ENCODE measurements at regions not wholly inside any gene's neighbourhood (a gene's known extent, or its start where the extent isn't known, plus 50 kb on each side); places are given as distances from the start of the nearest gene placed in this dataset.

DNA sequence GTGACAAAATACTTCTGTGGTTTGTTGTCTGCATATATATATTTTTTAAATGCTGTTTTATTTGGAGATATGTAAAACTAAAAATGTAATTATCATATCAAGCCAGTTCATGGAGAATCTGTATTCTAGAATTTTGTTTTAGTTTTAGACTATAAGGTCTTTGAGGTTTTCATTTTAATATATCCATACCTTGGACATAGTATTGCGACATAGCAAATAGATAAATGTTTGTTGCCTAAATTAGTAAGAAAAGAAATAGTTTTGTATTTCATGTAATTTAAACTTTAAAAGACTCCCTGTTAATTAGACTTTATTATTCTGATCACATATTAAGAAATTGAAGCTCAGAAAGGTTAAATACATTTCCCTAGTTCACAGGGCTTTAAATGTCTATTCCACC lies 472.9 kb downstream of the GBA3 start:
- H3K27ac ChIP-seq, result no peak overlapping the region
- no peaks in the 10 kb centered on the region for H3K4me1 ChIP-seq (replicated peaks)
- H3K4me3 ChIP-seq, result no peak overlapping the region
- intact Hi-C loops (cut with DNase I), result no loop called here
- H3K27me3 ChIP-seq (replicated peaks; ENCODE audit: insufficient read depth), result no peaks in the 10 kb centered on the region
- no peaks in the 10 kb centered on the region for H3K36me3 ChIP-seq
- 93% methylated on average over 1 of the region's 1 CpG for WGBS
- no peaks in the 10 kb centered on the region for H3K9me3 ChIP-seq
- no peak for DNase-seq (ENCODE audit: low spot score)
- TF ChIP-seq POLR2AphosphoS5 (IDR thresholded peaks at IDR 0.05) (no peak), POLR2A (IDR thresholded peaks at IDR 0.05) (no peak)
- TF ChIP-seq, protein P1, sequence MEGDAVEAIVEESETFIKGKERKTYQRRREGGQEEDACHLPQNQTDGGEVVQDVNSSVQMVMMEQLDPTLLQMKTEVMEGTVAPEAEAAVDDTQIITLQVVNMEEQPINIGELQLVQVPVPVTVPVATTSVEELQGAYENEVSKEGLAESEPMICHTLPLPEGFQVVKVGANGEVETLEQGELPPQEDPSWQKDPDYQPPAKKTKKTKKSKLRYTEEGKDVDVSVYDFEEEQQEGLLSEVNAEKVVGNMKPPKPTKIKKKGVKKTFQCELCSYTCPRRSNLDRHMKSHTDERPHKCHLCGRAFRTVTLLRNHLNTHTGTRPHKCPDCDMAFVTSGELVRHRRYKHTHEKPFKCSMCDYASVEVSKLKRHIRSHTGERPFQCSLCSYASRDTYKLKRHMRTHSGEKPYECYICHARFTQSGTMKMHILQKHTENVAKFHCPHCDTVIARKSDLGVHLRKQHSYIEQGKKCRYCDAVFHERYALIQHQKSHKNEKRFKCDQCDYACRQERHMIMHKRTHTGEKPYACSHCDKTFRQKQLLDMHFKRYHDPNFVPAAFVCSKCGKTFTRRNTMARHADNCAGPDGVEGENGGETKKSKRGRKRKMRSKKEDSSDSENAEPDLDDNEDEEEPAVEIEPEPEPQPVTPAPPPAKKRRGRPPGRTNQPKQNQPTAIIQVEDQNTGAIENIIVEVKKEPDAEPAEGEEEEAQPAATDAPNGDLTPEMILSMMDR (IDR thresholded peaks at IDR 0.05), result no peak

DNA sequence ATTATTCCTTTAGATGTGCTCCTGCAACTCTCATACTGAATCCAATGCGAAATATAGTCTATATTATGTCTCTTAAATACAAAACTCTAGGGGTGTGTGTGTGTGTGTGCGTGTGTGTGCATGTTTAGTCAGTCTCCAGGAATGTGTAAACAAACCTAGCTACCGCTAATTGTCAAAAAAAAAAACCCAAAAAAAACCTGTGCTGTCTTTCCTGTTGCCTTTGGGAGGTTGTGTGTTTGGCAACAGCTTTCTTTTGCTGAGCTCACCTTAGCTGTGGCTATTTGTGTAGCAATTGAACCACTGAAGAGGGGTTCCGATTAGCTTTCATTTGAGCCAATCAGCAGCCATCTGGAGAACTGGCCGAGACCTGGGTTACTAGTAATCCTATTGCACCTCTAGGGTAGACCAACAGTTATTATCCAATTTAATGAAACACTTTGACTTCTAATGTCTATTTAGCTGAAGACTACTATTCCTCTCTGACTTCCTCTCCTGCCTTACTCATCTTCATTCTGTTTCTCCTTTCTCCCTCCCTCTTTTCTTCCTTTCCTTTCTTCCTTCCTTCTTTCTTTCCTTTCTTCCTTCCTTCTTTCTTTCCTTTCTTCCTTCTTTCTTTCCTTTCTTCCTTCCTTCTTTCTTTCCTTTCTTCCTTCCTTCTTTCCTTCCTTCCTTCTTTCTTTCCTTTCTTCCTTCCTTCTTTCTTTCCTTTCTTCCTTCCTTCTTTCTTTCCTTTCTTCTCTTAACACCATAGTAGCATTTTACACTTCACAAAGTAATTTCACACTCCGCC lies 471.1 kb downstream of the GBA3 start:
- Histone ChIP-seq H3K27me3 (replicated peaks; ENCODE audit: insufficient read depth) (no peaks in the 10 kb centered on the region), H3K36me3 (no peaks in the 10 kb centered on the region), H3K4me1 (replicated peaks) (no peaks in the 10 kb centered on the region), H3K27ac (no peak overlapping the region), H3K9me3 (no peaks in the 10 kb centered on the region), H3K4me3 (no peak overlapping the region)
- 41% methylated on average over 6 of the region's 6 CpGs for WGBS
- TF ChIP-seq, protein P1 (IDR thresholded peaks at IDR 0.05), result no peak
- TF ChIP-seq POLR2A (IDR thresholded peaks at IDR 0.05), result no peak
- TF ChIP-seq POLR2AphosphoS5 (IDR thresholded peaks at IDR 0.05), result no peak
- intact Hi-C loops (cut with DNase I), result no loop called here
- DNase-seq (ENCODE audit: low spot score), result no peak

DNA sequence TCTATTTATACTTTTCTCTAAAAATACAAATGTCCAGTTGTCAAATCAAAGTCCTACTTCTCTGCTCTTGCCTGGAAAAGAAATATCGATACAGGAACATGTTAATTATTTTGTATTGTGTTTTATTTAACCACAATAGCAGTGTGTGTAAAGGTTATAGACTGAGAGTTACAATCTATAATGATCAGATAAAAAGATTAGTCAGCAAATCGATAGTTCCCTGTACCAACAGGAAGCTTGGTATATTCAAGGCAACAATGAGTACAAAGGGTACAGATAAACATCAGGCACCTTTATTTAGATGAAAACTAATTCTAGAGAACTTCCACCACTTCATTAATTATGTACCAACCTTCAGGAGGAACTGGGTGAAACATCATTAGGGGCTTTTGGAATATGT lies 469.5 kb downstream of the GBA3 start:
- WGBS, result 55% methylated on average over 2 of the region's 2 CpGs
- H3K27me3 ChIP-seq (replicated peaks; ENCODE audit: insufficient read depth), result no peaks in the 10 kb centered on the region
- no peaks in the 10 kb centered on the region for H3K4me1 ChIP-seq (replicated peaks)
- no peaks in the 10 kb centered on the region for H3K36me3 ChIP-seq
- no peak overlapping the region for H3K27ac ChIP-seq
- DNase-seq (ENCODE audit: low spot score), result no peak
- H3K4me3 ChIP-seq, result no peak overlapping the region
- H3K9me3 ChIP-seq, result no peaks in the 10 kb centered on the region
- TF ChIP-seq POLR2A (IDR thresholded peaks at IDR 0.05), result no peak
- TF ChIP-seq, protein P1 (IDR thresholded peaks at IDR 0.05), result no peak
- no peak for TF ChIP-seq POLR2AphosphoS5 (IDR thresholded peaks at IDR 0.05)
- intact Hi-C loops (cut with DNase I), result no loop called here

DNA sequence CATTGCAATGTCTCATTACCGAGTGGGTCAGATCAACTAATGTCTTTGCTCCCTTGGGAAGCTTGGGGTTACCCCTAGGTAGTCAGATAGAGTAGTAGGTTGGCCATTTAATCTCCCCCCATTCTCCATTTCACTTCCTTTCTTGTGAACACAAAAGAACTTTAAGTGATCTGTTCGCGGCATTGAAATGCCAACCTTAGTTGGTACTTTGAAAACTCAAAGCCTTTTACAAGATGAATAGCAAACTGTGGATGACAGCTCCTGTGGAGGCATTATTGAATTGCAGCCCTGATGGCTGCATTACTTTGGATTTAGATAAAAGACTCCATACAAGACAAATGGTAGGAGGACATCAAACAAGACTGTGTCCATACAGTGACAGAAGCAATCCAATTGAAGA lies 469.1 kb downstream of the GBA3 start:
- no peak overlapping the region for H3K27ac ChIP-seq
- 84% methylated on average over 3 of the region's 3 CpGs for WGBS
- no peaks in the 10 kb centered on the region for H3K4me1 ChIP-seq (replicated peaks)
- TF ChIP-seq POLR2A (IDR thresholded peaks at IDR 0.05) (no peak), POLR2AphosphoS5 (IDR thresholded peaks at IDR 0.05) (no peak)
- TF ChIP-seq, protein P1 (IDR thresholded peaks at IDR 0.05), result no peak
- H3K4me3 ChIP-seq, result no peak overlapping the region
- H3K9me3 ChIP-seq, result no peaks in the 10 kb centered on the region
- intact Hi-C loops (cut with DNase I), result no loop called here
- no peaks in the 10 kb centered on the region for H3K27me3 ChIP-seq (replicated peaks; ENCODE audit: insufficient read depth)
- H3K36me3 ChIP-seq, result no peaks in the 10 kb centered on the region
- DNase-seq (ENCODE audit: low spot score), result no peak

DNA sequence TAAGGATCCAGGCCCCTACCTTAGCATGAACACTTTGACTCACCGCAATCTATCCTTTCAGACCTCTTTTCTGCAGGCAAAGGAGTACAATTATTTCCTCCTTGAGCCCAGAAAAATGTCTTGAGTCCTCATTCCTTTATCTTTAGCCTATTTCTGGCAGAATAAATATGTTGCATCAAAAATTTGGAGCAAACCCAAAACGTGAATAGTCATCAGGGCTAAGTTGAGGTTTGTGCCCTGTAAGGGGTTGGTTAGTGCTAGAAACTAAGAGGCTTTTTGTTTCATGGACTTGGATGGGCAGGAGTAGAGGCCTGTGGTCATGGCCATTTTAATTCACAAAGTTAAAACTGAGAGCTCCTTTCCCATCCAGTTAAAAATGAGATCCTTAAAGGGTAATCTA lies 460.3 kb downstream of the GBA3 start:
- Histone ChIP-seq H3K36me3 (no peaks in the 10 kb centered on the region), H3K27me3 (replicated peaks; ENCODE audit: insufficient read depth) (no peaks in the 10 kb centered on the region), H3K4me1 (replicated peaks) (no peaks in the 10 kb centered on the region), H3K27ac (no peak overlapping the region), H3K9me3 (no peaks in the 10 kb centered on the region), H3K4me3 (no peak overlapping the region)
- intact Hi-C loops (cut with DNase I), result no loop called here
- WGBS, result 87% methylated on average over 2 of the region's 2 CpGs
- no peak for DNase-seq (ENCODE audit: low spot score)
- TF ChIP-seq POLR2AphosphoS5 (IDR thresholded peaks at IDR 0.05), result no peak
- TF ChIP-seq, protein P1 (IDR thresholded peaks at IDR 0.05), result no peak
- no peak for TF ChIP-seq POLR2A (IDR thresholded peaks at IDR 0.05)

Measured in prostate gland (tissue), 2 donors.